AG09319 (cell line): ENCODE measurements at regions not wholly inside any gene's neighbourhood (a gene's known extent, or its start where the extent isn't known, plus 50 kb on each side); places are given as distances from the start of the nearest gene placed in this dataset.

Source experiments
- DNase-seq: peaks from one replicate; pipeline ENCODE4 v3.0.0-alpha.2; 2010; ENCODE audit warnings: low read depth; ENCODE audit errors: extremely low read depth
- TF ChIP-seq, protein P1 (sequence below): IDR thresholded peaks from 2 replicates; pipeline ENCODE4 v1.5.1; 2011; ENCODE audit warnings: low read depth, mild to moderate bottlenecking, inconsistent platforms, low read length, moderate library complexity

- no peak for DNase-seq
- TF ChIP-seq, protein P1, sequence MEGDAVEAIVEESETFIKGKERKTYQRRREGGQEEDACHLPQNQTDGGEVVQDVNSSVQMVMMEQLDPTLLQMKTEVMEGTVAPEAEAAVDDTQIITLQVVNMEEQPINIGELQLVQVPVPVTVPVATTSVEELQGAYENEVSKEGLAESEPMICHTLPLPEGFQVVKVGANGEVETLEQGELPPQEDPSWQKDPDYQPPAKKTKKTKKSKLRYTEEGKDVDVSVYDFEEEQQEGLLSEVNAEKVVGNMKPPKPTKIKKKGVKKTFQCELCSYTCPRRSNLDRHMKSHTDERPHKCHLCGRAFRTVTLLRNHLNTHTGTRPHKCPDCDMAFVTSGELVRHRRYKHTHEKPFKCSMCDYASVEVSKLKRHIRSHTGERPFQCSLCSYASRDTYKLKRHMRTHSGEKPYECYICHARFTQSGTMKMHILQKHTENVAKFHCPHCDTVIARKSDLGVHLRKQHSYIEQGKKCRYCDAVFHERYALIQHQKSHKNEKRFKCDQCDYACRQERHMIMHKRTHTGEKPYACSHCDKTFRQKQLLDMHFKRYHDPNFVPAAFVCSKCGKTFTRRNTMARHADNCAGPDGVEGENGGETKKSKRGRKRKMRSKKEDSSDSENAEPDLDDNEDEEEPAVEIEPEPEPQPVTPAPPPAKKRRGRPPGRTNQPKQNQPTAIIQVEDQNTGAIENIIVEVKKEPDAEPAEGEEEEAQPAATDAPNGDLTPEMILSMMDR = no peak
Observed at GRCh38 chr5:61943713-61944112, 362.3 kb upstream of the KIF2A start.

- TF ChIP-seq, protein P1 = no peak
- no peak for DNase-seq
Observed at GRCh38 chr5:61948151-61948550, 357.9 kb upstream of the KIF2A start.

DNA sequence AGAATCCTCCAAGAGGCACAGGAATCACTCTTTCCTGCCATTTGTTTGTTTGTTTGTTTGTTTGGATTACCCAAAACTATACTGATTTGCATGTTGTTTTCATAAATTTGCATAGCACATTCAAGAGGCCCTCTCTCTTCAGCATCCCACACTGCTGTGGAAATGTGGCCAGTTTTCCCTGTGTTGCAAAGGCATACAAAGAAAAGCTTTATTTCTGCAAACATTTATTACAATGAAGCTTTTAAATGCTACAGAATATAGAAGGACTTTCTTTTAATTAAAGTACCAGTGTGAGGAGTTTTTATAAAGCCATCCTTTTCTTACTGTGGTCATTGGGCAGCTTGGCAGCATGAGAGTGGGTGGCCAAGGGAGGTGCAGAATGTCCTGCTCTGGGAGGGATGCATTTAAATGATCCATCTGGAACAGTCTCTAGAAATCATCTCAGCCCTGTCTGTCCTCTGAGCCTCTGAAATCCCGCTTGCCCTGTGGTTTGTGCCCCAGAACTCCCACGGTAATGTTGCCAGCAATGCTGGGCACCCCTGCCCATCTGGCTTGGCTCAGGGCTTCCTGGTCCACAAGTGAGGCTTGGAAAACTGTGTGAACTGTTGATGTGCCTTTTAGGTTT, 356.8 kb upstream of the KIF2A start:
- TF ChIP-seq, protein P1 = no peak
- DNase-seq = no peak

DNA sequence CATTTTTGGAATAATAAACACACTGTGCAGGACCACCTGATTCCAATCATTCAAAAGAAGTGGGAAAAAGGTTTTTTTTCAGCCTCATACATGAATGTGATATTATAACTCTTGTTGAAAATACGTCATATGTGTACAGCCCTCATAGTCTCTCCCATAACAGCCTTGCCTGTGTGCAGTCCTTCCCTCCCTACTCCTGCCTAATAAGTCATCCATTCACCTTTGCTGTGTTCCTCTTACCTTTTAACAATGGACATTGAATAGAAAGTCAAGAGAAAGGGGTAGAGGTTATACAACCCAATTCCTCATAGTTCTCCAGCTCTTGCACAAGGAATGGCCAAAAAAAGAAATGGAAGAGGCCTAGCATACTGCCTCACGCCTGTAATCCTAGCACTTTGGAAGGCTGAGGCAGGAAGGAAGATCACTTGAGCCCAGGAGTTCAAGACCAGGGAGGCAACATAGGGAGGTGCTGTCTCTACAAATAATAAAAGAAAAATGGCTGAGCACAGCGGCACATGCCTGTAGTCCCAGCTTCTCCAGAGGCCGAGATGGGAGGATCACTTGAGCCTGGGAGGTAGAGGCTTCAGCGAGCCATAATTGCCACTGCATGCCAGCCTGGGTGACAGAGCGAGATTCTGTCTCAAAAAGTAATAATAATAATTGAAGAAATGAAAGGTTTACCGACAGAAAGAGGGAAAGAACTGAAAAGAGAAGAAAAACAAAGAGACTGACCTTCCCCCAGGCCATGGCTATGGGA, 356.1 kb upstream of the KIF2A start:
- no peak for DNase-seq
- TF ChIP-seq, protein P1 = no peak

DNA sequence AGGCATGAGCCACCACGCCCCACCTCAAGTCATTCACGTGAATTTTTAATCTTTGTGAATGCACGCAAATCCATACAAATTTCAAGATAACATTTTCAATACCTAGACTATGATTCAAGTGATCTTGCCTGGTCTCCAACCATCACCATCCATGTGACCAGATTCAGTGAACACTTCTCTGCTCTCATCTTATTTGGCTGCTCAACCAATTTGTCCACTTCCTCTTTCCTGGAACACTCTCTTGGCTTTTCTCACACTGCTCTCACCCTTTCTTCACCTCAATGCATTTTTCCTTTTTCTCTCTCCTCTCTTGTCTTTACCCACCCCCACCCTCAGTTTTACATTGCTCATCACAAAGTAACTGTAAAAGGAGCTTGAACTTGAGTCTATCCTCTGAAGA, 354.7 kb upstream of the KIF2A start:
- DNase-seq = no peak
- TF ChIP-seq, protein P1 = no peak

- TF ChIP-seq, protein P1 = no peak
Observed at GRCh38 chr5:61953913-61954312, 352.1 kb upstream of the KIF2A start.

DNA sequence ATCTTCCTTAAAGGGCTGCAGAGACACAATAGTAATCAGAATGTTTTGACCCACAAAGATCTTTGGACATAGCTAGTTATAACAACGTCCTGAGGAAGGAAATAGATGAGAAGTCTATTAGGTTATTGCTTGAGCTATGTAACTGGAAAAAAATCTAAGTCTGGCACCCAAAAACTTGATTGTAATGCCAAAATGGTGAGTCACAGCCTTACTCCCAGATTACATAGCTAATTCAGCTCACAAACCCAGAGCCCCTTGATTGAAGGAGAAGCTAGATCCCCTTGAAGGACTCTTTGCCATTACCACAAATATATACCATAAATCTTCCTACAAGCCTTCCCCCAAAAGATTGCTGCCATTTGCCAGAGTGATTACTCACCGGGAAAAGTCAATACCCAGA, 341.8 kb upstream of the KIF2A start:
- no peak for DNase-seq
- TF ChIP-seq, protein P1 = no peak

More at GRCh38 chr5:61953913-61954312, 352.1 kb upstream of the KIF2A start:
- DNase-seq = no peak
